K562 (cell line): ENCODE measurements at regions not wholly inside any gene's neighbourhood (a gene's known extent, or its start where the extent isn't known, plus 50 kb on each side); places are given as distances from the start of the nearest gene placed in this dataset.

Source experiments
- ATAC-seq: fragments of 200-7000 bp; cut with Tn5 transposase; 3 replicates; pipeline ENCODE4 v1.9.1; 2020; ENCODE audit warnings: moderate library complexity
- BruUV-seq: library from RNA; stranded (reverse); fragments of 400-500 nt; replicated peaks from 2 replicates; lab custom pipeline; 2021; lab: Mats Ljungman, UMichigan
- CTCF ChIA-PET: fragments of 300-600 bp; formaldehyde crosslinking; extraction: SDS; loops from one replicate; lab custom pipeline; 2021; ENCODE audit warnings: low intra/inter-chr PET ratio; lab: Yijun Ruan, JAX
- POLR2A ChIA-PET: fragments of 300-600, 350-650 bp; sonication (Branson Sonifier 250); formaldehyde crosslinking; extraction: SDS; loops from one replicate; lab custom pipeline; 2021; ENCODE audit warnings: antibody characterized with exemption, inconsistent platforms; lab: Yijun Ruan, JAX
- DNase-seq, 4 experiments: peaks; one replicate each; pipeline versions ENCODE4 v3.0.0 to v3.0.0-alpha.2; 2011 to 2018; ENCODE audit warnings: low spot score in 3 of 4, mixed read lengths in 3 of 4; ENCODE audit errors: extremely low read depth in 1 of 4
- FAIRE-seq: peaks from 2 replicates; lab custom pipeline; 2011; peaks lifted over from hg19 to GRCh38; lab: Jason Lieb, UNC
- H2AFZ ChIP-seq: 2 replicates; pipeline ENCODE4 v1.6.0; 2011; ENCODE audit warnings: low read depth, low read length, control low read depth, inconsistent platforms
- H3K27ac ChIP-seq: fragments of 200-600 bp; 3 replicates; pipeline ENCODE4 v1.8.0; 2011; ENCODE audit warnings: low read depth, mild to moderate bottlenecking, control low read depth, inconsistent platforms, low read length, moderate library complexity, mixed read lengths; ENCODE audit errors: extremely low read depth
- H3K27me3 ChIP-seq, 2 experiments: fragments of 300-600 bp in 1 of 2; 2 replicates in 1 of 2; 3 replicates in 1 of 2; pipeline versions ENCODE4 v1.6.0 to v1.8.0; 2011; ENCODE audit warnings: inconsistent platforms in 2 of 2, low read length in 2 of 2, mild to moderate bottlenecking in 1 of 2, mixed read lengths in 1 of 2, moderate library complexity in 1 of 2; ENCODE audit not compliant: control insufficient read depth in 2 of 2, insufficient read depth in 2 of 2
- H3K36me3 ChIP-seq: fragments of 300-600 bp; 3 replicates; pipeline ENCODE4 v1.8.0; 2011; ENCODE audit warnings: mild to moderate bottlenecking, low read length, inconsistent platforms; ENCODE audit not compliant: control insufficient read depth, insufficient read depth
- H3K4me1 ChIP-seq, 2 experiments: fragments of 200-600 bp in 1 of 2; replicated peaks in 1 of 2; 2 replicates in 1 of 2; 3 replicates in 1 of 2; pipeline versions ENCODE4 v1.5.1 to v1.8.0; 2011; ENCODE audit warnings: inconsistent platforms in 2 of 2, low read length in 2 of 2, mild to moderate bottlenecking in 1 of 2, mixed read lengths in 1 of 2, moderate library complexity in 1 of 2; ENCODE audit not compliant: control insufficient read depth in 2 of 2, insufficient read depth in 2 of 2
- H3K4me2 ChIP-seq: 2 replicates; pipeline ENCODE4 v1.6.1; 2011; ENCODE audit warnings: low read length, control low read depth, inconsistent platforms, mixed read lengths; ENCODE audit not compliant: insufficient read depth
- H3K4me3 ChIP-seq: fragments of 200-600 bp; sonication (generic), shearing (Covaris generic); 2 replicates; pipeline ENCODE4 v1.5.1; 2016; ENCODE audit warnings: control low read depth, inconsistent platforms
- H3K79me2 ChIP-seq: fragments of 200-600 bp; 3 replicates; pipeline ENCODE4 v1.8.0; 2011; ENCODE audit warnings: low read length, inconsistent platforms; ENCODE audit not compliant: control insufficient read depth, insufficient read depth
- H3K9ac ChIP-seq, 2 experiments: 2 replicates each; pipeline versions ENCODE4 v1.6.0 to v1.6.1; 2011; ENCODE audit warnings: low read depth in 2 of 2, low read length in 2 of 2, control low read depth in 1 of 2, inconsistent platforms in 1 of 2, mild to moderate bottlenecking in 1 of 2, mixed read lengths in 1 of 2; ENCODE audit not compliant: insufficient read depth in 1 of 2
- H3K9me1 ChIP-seq: one replicate; pipeline ENCODE4 v1.6.0; 2011; ENCODE audit warnings: inconsistent platforms, mild to moderate bottlenecking, low read length, moderate library complexity; ENCODE audit not compliant: control insufficient read depth, insufficient read depth
- H3K9me3 ChIP-seq: replicated peaks from 2 replicates; pipeline ENCODE4 v1.5.1; 2011; ENCODE audit warnings: low read depth, low read length, inconsistent platforms; ENCODE audit not compliant: control insufficient read depth, insufficient read depth
- H4K20me1 ChIP-seq: replicated peaks from 2 replicates; pipeline ENCODE4 v1.6.1; 2011; ENCODE audit warnings: low read length, inconsistent platforms, mixed read lengths; ENCODE audit not compliant: control insufficient read depth, insufficient read depth
- ESRRA ChIP-seq: fragments of 450-650 bp; IDR thresholded peaks from 2 replicates; pipeline ENCODE4 v1.6.1; 2014; ENCODE audit warnings: low read depth, mild to moderate bottlenecking, moderate library complexity, borderline replicate concordance
- ETV6 ChIP-seq, 3 experiments: fragments of 150-350 bp in 1 of 3; sonication (generic) in 1 of 3; formaldehyde crosslinking in 1 of 3; IDR thresholded peaks; 2 replicates each; pipeline versions ENCODE4 v1.6.1 to v1.8.0; 2014 to 2022; ENCODE audit warnings: borderline replicate concordance in 2 of 3, low read depth in 2 of 3, antibody characterized with exemption in 1 of 3, low read length in 1 of 3, mild to moderate bottlenecking in 1 of 3, missing genetic modification reagents in 1 of 3
- SRSF9 ChIP-seq: fragments of 200-400 bp; formaldehyde crosslinking; IDR thresholded peaks from 2 replicates; pipeline ENCODE4 v1.6.1; 2017; ENCODE audit warnings: low read depth, low read length, borderline replicate concordance
- TCF3 ChIP-seq: sonication (generic); formaldehyde crosslinking; IDR thresholded peaks from 2 replicates; pipeline ENCODE4 v1.4.0; 2020; ENCODE audit warnings: mild to moderate bottlenecking, missing genetic modification reagents
- ZNF3 ChIP-seq: fragments of 250-450 bp; sonication (Bioruptor Pico); IDR thresholded peaks from 2 replicates; pipeline ENCODE4 v1.5.0; 2021; ENCODE audit warnings: mild to moderate bottlenecking, moderate library complexity
- WGBS: fragments of 100-300 bp; shearing (Covaris generic); methylation state at CpG from one replicate; pipeline ENCODE4 v1.1.6; 2016; ENCODE audit warnings: low coverage, mixed read lengths; ENCODE audit not compliant: insufficient coverage; ENCODE audit errors: missing lambda C conversion rate; 5-methylcytosine and 5-hydroxymethylcytosine counted together
- in situ Hi-C: fragments of 300-500 bp; cut with MboI; formaldehyde crosslinking; loops from 4 replicates; pipeline ENCODE4 v1.15.0; 2018; ENCODE audit warnings: inconsistent platforms, mixed read lengths
- intact Hi-C: fragments of 100-400 bp; cut with micrococcal nuclease; formaldehyde crosslinking; loops from 2 replicates; pipeline ENCODE4 v1.14.2; 2022
- TF ChIP-seq, protein P1 (sequence below), 2 experiments: fragments of 450-650 bp; IDR thresholded peaks; 2 replicates each; pipeline ENCODE4 v1.6.1; 2016; ENCODE audit warnings: mild to moderate bottlenecking in 2 of 2, borderline replicate concordance in 1 of 2, low read depth in 1 of 2, moderate library complexity in 1 of 2

GRCh38 chr3:63069806-63070475 is 194.7 kb upstream of the CADPS start:
- H3K27me3 ChIP-seq = no peaks in the 10 kb centered on the region
- ATAC-seq (no peak), FAIRE-seq (no peak), DNase-seq (no peak)
- no peaks in the 10 kb centered on the region for H3K9me3 ChIP-seq
- intact Hi-C loops = no loop called here
- BruUV-seq = no TSS peak
- in situ Hi-C loops = no loop called here
- no peaks in the 10 kb centered on the region for H3K4me1 ChIP-seq
- H3K9ac ChIP-seq = no peak overlapping the region
- ChIA-PET CTCF (no interaction called here), POLR2A (no interaction called here)
- no peak overlapping the region for H3K4me3 ChIP-seq
- H2AFZ ChIP-seq = no peak overlapping the region
- 0% methylated on average over 3 of the region's 3 CpGs for WGBS
- H3K36me3 ChIP-seq = no peaks in the 10 kb centered on the region
- H3K27ac ChIP-seq = no peak overlapping the region
- no peaks in the 10 kb centered on the region for H3K79me2 ChIP-seq
- no peak overlapping the region for H3K4me2 ChIP-seq
- no peaks in the 10 kb centered on the region for H3K9me1 ChIP-seq
- no peaks in the 10 kb centered on the region for H4K20me1 ChIP-seq
- TF ChIP-seq SRSF9 = no peak
- TF ChIP-seq TCF3 = no peak
- no peak for TF ChIP-seq ETV6 (IDR thresholded peaks at IDR 0.05; ENCODE audit: borderline replicate concordance in 1 of 2, low read depth in 2 of 2, low read length in 1 of 2)
- no peak for TF ChIP-seq ETV6 (CRISPR knock-in tag; IDR thresholded peaks at IDR 0.05; ENCODE audit: borderline replicate concordance)
- TF ChIP-seq, protein P1, sequence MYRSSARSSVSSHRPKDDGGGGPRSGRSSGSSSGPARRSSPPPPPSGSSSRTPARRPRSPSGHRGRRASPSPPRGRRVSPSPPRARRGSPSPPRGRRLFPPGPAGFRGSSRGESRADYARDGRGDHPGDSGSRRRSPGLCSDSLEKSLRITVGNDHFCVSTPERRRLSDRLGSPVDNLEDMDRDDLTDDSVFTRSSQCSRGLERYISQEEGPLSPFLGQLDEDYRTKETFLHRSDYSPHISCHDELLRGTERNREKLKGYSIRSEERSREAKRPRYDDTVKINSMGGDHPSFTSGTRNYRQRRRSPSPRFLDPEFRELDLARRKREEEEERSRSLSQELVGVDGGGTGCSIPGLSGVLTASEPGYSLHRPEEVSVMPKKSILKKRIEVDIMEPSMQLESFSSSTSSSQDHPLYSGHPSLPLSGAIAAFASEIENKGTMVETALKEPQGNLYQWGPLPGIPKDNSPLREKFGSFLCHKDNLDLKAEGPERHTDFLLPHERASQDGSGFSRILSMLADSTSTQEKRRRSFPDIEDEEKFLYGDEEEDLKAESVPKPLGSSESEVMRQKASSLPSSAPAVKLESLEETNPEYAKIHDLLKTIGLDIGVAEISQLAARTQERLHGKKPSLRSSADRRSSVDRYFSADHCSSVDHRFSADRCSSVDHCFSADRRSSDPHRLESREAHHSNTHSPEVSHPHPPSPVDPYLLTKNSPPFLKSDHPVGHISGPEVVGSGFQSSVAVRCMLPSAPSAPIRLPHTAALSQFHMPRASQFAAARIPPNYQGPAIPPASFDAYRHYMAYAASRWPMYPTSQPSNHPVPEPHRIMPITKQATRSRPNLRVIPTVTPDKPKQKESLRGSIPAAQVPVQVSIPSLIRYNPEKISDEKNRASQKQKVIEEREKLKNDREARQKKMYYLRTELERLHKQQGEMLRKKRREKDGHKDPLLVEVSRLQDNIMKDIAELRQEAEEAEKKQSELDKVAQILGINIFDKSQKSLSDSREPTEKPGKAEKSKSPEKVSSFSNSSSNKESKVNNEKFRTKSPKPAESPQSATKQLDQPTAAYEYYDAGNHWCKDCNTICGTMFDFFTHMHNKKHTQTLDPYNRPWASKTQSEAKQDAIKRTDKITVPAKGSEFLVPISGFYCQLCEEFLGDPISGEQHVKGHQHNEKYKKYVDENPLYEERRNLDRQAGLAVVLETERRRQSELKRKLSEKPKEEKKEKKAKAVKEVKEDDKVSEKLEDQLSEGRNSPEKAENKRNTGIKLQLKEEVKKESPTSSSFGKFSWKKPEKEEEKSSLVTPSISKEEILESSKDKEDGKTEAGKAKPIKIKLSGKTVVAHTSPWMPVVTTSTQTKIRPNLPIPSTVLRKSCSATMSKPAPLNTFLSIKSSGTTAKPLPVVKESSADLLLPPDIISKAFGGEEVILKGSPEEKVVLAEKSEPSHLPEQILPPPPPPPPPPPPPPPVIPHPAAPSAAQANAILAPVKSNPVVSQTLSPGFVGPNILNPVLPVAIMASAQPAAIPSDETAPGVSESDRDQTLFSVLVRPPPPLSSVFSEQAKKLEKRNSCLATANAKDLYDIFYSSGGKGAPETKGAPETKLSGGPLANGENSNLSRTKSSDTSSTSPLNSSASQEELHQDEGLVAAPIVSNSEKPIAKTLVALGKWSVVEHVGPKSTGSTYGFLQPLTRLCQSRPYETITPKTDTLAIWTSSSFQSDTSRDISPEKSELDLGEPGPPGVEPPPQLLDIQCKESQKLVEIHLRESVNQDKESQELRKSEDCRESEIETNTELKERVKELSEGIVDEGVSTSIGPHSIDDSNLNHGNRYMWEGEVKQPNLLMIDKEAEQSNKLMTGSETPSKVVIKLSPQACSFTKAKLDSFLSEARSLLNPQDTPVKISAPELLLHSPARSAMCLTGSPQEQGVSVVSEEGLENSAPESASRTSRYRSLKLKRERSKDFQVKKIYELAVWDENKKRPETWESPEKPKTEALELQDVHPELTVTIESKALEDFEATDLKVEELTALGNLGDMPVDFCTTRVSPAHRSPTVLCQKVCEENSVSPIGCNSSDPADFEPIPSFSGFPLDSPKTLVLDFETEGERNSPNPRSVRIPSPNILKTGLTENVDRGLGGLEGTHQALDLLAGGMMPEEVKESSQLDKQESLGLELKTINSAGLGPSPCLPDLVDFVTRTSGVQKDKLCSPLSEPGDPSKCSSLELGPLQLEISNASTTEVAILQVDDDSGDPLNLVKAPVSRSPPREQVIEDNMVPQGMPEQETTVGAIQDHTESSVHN (IDR thresholded peaks at IDR 0.05; ENCODE audit: borderline replicate concordance in 1 of 2, low read depth in 1 of 2) = no peak
- no peak for TF ChIP-seq ESRRA
- no peak for TF ChIP-seq ZNF3 (CRISPR knock-in tag)
